Activated T-cell treated with anti-CD3 and anti-CD28 coated beads, Interleukin-2, amount 50 U/mL, for 72 hours (primary cell): ENCODE measurements at regions not wholly inside any gene's neighbourhood (a gene's known extent, or its start where the extent isn't known, plus 50 kb on each side); places are given as distances from the start of the nearest gene placed in this dataset.
"Not testable (repeated sequence)": the region's sequence is repeated elsewhere in the genome, so short reads cannot be mapped to it uniquely, and the experiment has no call there.

Experiments
- ATAC-seq, 2 donors: fragments of 150-1000 bp; cut with Tn5 transposase; replicated peaks in 1 of 2; 2 replicates each; pipeline ENCODE4 v1.10.0; 2021; ENCODE audit warnings: moderate library complexity in 2 of 2, mild to moderate bottlenecking in 1 of 2
- DNase-seq, 2 donors: peaks; one replicate each; pipeline ENCODE4 v3.0.0; 2021 to 2022; ENCODE audit warnings: mixed read lengths in 1 of 2
- H3K27ac Mint-ChIP-seq: one replicate; pipeline ENCODE4 v1.8.0; 2022; ENCODE audit warnings: mild to moderate bottlenecking, moderate library complexity, mixed read lengths
- H3K27me3 Mint-ChIP-seq: one replicate; pipeline ENCODE4 v1.8.0; 2022; ENCODE audit warnings: low read depth, mixed read lengths
- H3K36me3 Mint-ChIP-seq, 2 donors: one replicate each; pipeline ENCODE4 v1.8.0; 2022; ENCODE audit warnings: mixed read lengths in 2 of 2, mild to moderate bottlenecking in 1 of 2; ENCODE audit not compliant: insufficient read depth in 2 of 2
- H3K4me1 Mint-ChIP-seq: one replicate; pipeline ENCODE4 v1.8.0; 2022; ENCODE audit warnings: low read depth, mixed read lengths
- H3K4me3 Mint-ChIP-seq, 2 donors: one replicate each; pipeline ENCODE4 v1.8.0; 2022; ENCODE audit warnings: mild to moderate bottlenecking in 2 of 2, mixed read lengths in 2 of 2, moderate library complexity in 2 of 2
- H3K9me3 Mint-ChIP-seq, 2 donors: one replicate each; pipeline ENCODE4 v1.8.0; 2022; ENCODE audit warnings: mixed read lengths in 2 of 2

DNA sequence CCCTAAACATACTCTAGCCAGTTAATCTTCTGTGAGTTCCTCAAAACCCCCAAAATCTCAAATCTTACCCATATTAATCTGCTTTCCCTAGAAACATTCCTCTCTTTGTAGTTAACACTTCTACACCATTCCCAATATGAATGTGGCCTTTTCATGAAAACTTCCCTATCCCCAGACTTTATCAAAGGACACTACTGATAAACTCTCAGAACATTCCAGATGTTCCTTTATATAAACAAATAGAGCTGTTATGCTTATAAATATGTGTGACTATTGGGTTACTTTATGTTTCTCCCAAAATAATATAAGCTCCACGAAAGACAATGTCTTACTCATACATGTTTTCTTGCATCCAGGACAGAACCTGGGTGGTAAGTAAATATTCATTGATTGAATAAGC lies 205.4 kb upstream of the NFIA start:
- H3K4me1 Mint-ChIP-seq: no peaks in the 10 kb centered on the region
- ATAC-seq (no peak), DNase-seq (no peak)
- no peaks in the 10 kb centered on the region for H3K36me3 Mint-ChIP-seq
- no peak overlapping the region for H3K4me3 Mint-ChIP-seq
- no peaks in the 10 kb centered on the region for H3K9me3 Mint-ChIP-seq
- H3K27ac Mint-ChIP-seq: no peak overlapping the region
- peaks cover 8% of the 10 kb centered on the region for H3K27me3 Mint-ChIP-seq

DNA sequence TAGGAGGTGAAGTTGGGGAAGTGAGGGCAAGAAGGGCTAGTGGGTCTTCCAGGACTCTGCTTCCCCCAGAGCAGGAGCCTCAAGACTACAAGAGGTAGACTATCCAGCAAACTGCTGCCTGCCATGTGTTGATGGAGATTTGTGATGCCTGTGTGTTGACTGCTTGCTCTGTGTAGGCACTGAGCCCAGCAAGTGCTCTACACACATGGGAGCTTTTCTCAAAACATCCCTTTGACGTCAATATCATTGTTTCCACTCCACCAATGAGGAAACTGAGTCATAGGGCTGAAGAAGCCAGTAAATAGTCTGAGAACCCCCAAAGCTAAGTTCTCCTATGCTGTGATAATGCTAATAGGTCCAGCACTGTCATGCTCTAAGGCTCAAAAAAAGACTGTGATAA lies 207.2 kb upstream of the NFIA start:
- ATAC-seq: peak in 1 of 2 donors; percentile 41
- Mint-ChIP-seq H3K4me3 (no peak overlapping the region), H3K4me1 (no peaks in the 10 kb centered on the region), H3K27ac (no peak overlapping the region), H3K36me3 (no peaks in the 10 kb centered on the region), H3K27me3 (peaks cover 18% of the 10 kb centered on the region), H3K9me3 (no peaks in the 10 kb centered on the region)
- DNase-seq: no peak

GRCh38 chr1:60874718-60875117 lies 207.6 kb upstream of the NFIA start:
- Mint-ChIP-seq H3K4me1 (no peaks in the 10 kb centered on the region), H3K36me3 (no peaks in the 10 kb centered on the region), H3K4me3 (no peak overlapping the region), H3K9me3 (no peaks in the 10 kb centered on the region), H3K27me3 (peaks cover 18% of the 10 kb centered on the region), H3K27ac (no peak overlapping the region)
- ATAC-seq (peak; percentile 55 to 73), DNase-seq (no peak)

- not testable (repeated sequence) for DNase-seq, H3K36me3 Mint-ChIP-seq, H3K4me3 Mint-ChIP-seq, ATAC-seq, H3K9me3 Mint-ChIP-seq, H3K4me1 Mint-ChIP-seq, H3K27ac Mint-ChIP-seq
- peaks cover 18% of the 10 kb centered on the region for H3K27me3 Mint-ChIP-seq
Observed at GRCh38 chr1:60873396-60873795, 209.0 kb upstream of the NFIA start.

- Mint-ChIP-seq H3K4me1 (no peaks in the 10 kb centered on the region), H3K4me3 (no peak overlapping the region), H3K9me3 (no peaks in the 10 kb centered on the region), H3K36me3 (no peaks in the 10 kb centered on the region), H3K27me3 (peaks cover 18% of the 10 kb centered on the region), H3K27ac (no peak overlapping the region)
- DNase-seq: no peak
- ATAC-seq: no peak
Observed at GRCh38 chr1:60872426-60873054, 209.8 kb upstream of the NFIA start.

DNA sequence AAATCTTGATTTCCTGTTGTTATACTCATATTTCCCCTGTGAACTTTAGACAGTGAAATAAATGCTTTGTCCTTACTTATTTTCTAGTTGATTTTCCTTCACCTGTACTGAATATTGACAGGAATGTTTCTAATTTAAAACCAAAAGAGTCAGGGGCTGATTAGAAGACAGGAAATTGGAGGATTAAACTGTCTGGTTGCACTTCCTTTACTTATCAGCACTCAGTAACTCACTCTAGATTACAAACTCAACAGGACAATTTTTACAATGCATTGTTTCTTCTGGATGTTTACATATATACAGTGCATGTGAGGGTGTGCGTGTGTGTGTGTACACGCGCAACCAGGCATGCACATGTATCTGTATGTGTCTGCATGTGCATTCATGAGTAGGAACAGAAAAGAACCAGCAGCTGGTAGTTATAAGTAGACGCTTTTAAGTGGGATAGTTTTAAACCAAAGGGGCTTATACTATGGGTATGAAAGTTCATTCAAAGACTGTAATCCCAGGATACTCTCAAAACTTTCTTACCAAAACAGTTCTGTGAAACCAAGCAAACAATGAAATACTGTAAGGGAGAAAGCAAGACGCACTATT lies 212.0 kb upstream of the NFIA start:
- H3K9me3 Mint-ChIP-seq: no peaks in the 10 kb centered on the region
- DNase-seq: no peak
- H3K4me3 Mint-ChIP-seq: no peak overlapping the region
- no peak for ATAC-seq
- H3K4me1 Mint-ChIP-seq: no peaks in the 10 kb centered on the region
- H3K36me3 Mint-ChIP-seq: no peaks in the 10 kb centered on the region
- H3K27ac Mint-ChIP-seq: no peak overlapping the region
- peaks cover 10% of the 10 kb centered on the region for H3K27me3 Mint-ChIP-seq

DNA sequence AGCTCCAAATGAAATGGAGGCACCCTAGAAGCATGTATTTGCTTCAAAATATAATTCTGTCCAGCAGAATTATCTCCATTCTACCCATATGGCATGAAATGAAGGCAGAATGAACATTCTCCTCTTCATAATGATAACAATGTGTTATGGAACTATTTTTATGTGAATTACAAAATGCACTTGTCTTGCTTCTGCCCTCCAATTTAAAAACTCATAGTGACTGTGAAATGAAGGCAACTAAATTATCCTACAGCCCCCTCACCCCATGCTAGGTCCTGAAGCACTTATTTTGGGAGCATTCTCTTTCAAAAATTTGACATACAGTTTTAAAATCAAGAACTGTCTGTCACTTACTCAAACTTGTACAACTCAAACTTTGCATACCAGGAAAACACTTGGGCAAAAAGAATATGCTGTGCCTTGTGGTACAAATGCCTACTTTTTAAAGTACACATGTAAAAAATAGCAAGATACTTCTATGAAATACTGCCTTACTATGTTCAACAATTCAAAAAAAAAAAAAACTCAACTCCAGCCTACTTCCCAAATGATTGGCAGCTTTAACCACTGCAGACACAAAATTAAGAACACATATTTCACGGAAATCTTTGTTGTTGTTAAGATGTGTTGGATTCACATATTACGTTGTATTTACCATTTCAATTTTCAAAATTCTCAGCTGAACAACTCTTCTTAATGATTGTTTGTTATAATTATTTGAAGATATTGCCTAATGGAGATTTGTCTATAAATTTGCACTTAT lies 213.3 kb upstream of the NFIA start:
- Mint-ChIP-seq H3K9me3 (no peaks in the 10 kb centered on the region), H3K27me3 (peaks cover 10% of the 10 kb centered on the region), H3K36me3 (no peaks in the 10 kb centered on the region), H3K4me3 (no peak overlapping the region), H3K4me1 (no peaks in the 10 kb centered on the region), H3K27ac (no peak overlapping the region)
- DNase-seq (no peak), ATAC-seq (no peak)

DNA sequence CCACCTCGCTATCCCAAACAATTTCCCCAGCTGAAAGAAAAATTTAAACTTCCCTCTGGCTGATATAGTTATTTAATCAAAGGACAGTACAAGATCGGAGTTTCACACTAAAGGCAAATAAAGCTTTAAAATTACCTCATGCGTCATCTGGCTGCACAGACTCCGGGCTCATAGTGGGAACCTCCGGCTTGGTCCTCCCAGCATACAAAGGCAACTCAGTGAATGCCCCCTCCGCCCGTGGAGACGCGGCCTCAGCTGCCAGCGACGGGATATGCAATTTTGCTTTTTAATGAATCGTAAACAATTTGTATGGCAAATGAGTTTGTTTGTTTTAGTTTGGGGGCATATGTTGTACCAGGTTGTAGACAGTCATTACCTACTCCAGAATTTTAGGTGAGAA lies 214.6 kb upstream of the NFIA start:
- no peaks in the 10 kb centered on the region for H3K4me1 Mint-ChIP-seq
- peaks cover 10% of the 10 kb centered on the region for H3K27me3 Mint-ChIP-seq
- H3K27ac Mint-ChIP-seq: no peak overlapping the region
- no peak for DNase-seq
- no peaks in the 10 kb centered on the region for H3K36me3 Mint-ChIP-seq
- H3K9me3 Mint-ChIP-seq: no peaks in the 10 kb centered on the region
- ATAC-seq: no peak
- no peak overlapping the region for H3K4me3 Mint-ChIP-seq

- H3K9me3 Mint-ChIP-seq: no peaks in the 10 kb centered on the region
- peaks cover 10% of the 10 kb centered on the region for H3K27me3 Mint-ChIP-seq
- H3K4me3 Mint-ChIP-seq: no peak overlapping the region
- DNase-seq (no peak), ATAC-seq (no peak)
- no peaks in the 10 kb centered on the region for H3K36me3 Mint-ChIP-seq
- H3K27ac Mint-ChIP-seq: no peak overlapping the region
- H3K4me1 Mint-ChIP-seq: no peaks in the 10 kb centered on the region
Observed at GRCh38 chr1:60866917-60867531, 215.3 kb upstream of the NFIA start.

DNA sequence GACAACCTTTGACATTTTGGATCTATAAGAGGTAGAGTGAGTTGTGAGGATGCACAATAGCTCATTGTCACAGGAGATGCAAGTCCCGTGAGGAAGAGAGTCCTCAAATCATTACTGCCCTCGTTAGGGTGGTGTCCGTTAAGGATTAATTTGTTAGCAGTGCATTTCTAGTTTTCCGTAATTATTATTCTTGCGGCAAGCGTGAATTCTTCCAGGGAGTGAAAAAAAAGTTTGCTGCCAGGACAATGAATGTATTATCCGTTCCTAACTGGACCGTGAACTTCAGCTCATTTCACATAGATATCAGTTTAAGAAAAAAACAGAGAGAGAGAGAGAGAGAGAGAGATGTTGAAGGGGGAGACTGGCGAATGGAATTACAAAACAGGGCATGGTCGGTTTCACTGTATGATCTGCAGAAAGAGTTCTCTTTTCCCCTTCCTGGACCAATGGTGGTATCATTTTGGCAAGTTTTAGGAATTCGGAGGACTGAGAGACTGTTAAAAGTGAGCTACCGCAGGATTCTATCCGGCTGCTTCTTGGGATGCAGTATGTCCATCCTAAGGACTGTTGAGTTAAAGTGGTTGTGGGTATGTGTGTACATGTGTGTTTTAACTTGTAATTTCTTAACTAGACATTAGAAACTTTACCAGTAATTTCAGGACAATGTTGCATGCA lies 216.0 kb upstream of the NFIA start:
- no peak for DNase-seq
- H3K27ac Mint-ChIP-seq: no peak overlapping the region
- H3K36me3 Mint-ChIP-seq: no peaks in the 10 kb centered on the region
- H3K4me3 Mint-ChIP-seq: no peak overlapping the region
- H3K9me3 Mint-ChIP-seq: no peaks in the 10 kb centered on the region
- ATAC-seq: no peak
- H3K27me3 Mint-ChIP-seq: peaks cover 10% of the 10 kb centered on the region
- H3K4me1 Mint-ChIP-seq: no peaks in the 10 kb centered on the region

DNA sequence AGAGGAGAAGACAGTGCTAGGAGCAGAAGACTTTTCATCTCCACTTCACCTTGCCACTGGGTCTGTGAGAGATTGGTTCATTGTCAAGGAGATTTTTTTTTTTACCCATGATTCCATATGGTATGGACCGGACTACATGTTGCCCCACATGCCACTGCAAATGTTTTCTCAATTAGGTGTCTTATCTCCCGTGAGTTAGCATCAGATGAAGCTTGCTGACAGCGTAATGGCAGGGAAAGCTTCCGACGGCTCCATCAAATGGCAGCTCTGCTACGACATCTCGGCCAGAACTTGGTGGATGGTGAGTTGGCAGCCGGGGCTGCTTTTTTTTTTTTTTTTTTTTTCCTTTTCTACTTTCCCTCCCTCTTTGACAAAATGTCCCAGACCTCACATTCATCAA lies 217.2 kb upstream of the NFIA start:
- ATAC-seq (no peak), DNase-seq (no peak)
- Mint-ChIP-seq H3K27me3 (no peaks in the 10 kb centered on the region), H3K4me1 (no peaks in the 10 kb centered on the region), H3K4me3 (no peak overlapping the region), H3K36me3 (no peaks in the 10 kb centered on the region), H3K27ac (no peak overlapping the region), H3K9me3 (no peaks in the 10 kb centered on the region)

- DNase-seq (no peak), ATAC-seq (no peak)
- H3K4me3 Mint-ChIP-seq: no peak overlapping the region
- H3K9me3 Mint-ChIP-seq: no peaks in the 10 kb centered on the region
- no peaks in the 10 kb centered on the region for H3K27me3 Mint-ChIP-seq
- no peak overlapping the region for H3K27ac Mint-ChIP-seq
- H3K4me1 Mint-ChIP-seq: no peaks in the 10 kb centered on the region
- no peaks in the 10 kb centered on the region for H3K36me3 Mint-ChIP-seq
Observed at GRCh38 chr1:60864722-60865121, 217.6 kb upstream of the NFIA start.

DNA sequence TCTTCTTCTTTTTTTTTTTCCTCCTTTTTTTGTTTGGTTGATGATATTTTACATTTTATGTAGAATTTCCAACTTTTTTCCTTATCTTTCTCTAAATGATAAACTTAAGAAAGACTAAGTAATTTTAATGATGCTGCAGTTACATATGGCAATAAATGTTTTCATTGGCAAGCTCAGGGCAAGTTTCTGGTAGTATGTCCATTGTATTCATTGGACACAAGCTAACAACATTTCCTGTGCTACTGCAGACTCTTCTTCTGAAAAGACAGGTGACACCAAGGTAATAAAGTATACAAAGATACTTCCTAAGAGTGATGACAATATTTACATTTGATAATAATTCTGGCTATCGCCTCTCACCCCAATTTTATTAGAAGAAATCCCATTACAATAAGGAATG lies 219.2 kb upstream of the NFIA start:
- H3K36me3 Mint-ChIP-seq: no peaks in the 10 kb centered on the region

More for the DNA sequence above, 219.2 kb upstream of the NFIA start:
- Mint-ChIP-seq H3K9me3 (no peaks in the 10 kb centered on the region), H3K27me3 (no peaks in the 10 kb centered on the region), H3K27ac (no peak overlapping the region), H3K4me1 (no peaks in the 10 kb centered on the region), H3K4me3 (no peak overlapping the region)
- DNase-seq: no peak
- no peak for ATAC-seq
